Endodermal cell (in vitro differentiated cells): ENCODE measurements at regions not wholly inside any gene's neighbourhood (a gene's known extent, or its start where the extent isn't known, plus 50 kb on each side); places are given as distances from the start of the nearest gene placed in this dataset.

Source experiments
- DNase-seq: peaks from one replicate; pipeline ENCODE4 v3.0.0-alpha.2; 2017
- H3K27ac ChIP-seq: 2 replicates; pipeline ENCODE4 v1.5.1; 2013; ENCODE audit warnings: mild to moderate bottlenecking, low read depth, low read length, moderate library complexity
- H3K27me3 ChIP-seq: 2 replicates; pipeline ENCODE4 v1.6.1; 2013; ENCODE audit warnings: mild to moderate bottlenecking, low read length, moderate library complexity; ENCODE audit not compliant: insufficient read depth, control insufficient read depth, poor library complexity, severe bottlenecking
- H3K36me3 ChIP-seq: 2 replicates; pipeline ENCODE4 v1.7.0; 2013; ENCODE audit warnings: mild to moderate bottlenecking, low read length, moderate library complexity; ENCODE audit not compliant: control insufficient read depth, insufficient read depth
- H3K4me1 ChIP-seq: one replicate; pipeline ENCODE4 v1.7.0; 2013; ENCODE audit warnings: low read length; ENCODE audit not compliant: control insufficient read depth, insufficient read depth
- H3K4me3 ChIP-seq: 2 replicates; pipeline ENCODE4 v1.5.1; 2013; ENCODE audit warnings: mild to moderate bottlenecking, low read length, moderate library complexity
- H3K9ac ChIP-seq: 2 replicates; pipeline ENCODE4 v1.6.1; 2013; ENCODE audit warnings: mild to moderate bottlenecking, low read length, moderate library complexity; ENCODE audit not compliant: poor library complexity, severe bottlenecking; ENCODE audit errors: extremely low read depth
- H3K9me3 ChIP-seq: 2 replicates; pipeline ENCODE4 v1.6.1; 2013; ENCODE audit warnings: mild to moderate bottlenecking, low read length, moderate library complexity; ENCODE audit not compliant: control insufficient read depth
- H3K27ac Mint-ChIP-seq: 2 replicates; pipeline ENCODE4 v1.8.0; 2020; ENCODE audit warnings: mixed read lengths
- H3K27me3 Mint-ChIP-seq: 2 replicates; pipeline ENCODE4 v1.8.0; 2021; ENCODE audit warnings: mild to moderate bottlenecking, mixed read lengths; ENCODE audit not compliant: insufficient read depth
- H3K36me3 Mint-ChIP-seq: 2 replicates; pipeline ENCODE4 v1.8.0; 2020; ENCODE audit warnings: low read depth, mixed read lengths
- H3K4me1 Mint-ChIP-seq: 2 replicates; pipeline ENCODE4 v1.8.0; 2020; ENCODE audit warnings: mixed read lengths
- H3K4me3 Mint-ChIP-seq: 2 replicates; pipeline ENCODE4 v1.8.0; 2020; ENCODE audit warnings: mild to moderate bottlenecking, moderate library complexity, mixed read lengths
- H3K9me3 Mint-ChIP-seq: 2 replicates; pipeline ENCODE4 v1.8.0; 2020; ENCODE audit warnings: mild to moderate bottlenecking, mixed read lengths
- WGBS, 2 experiments: methylation state at CpG; one replicate each; pipeline versions ENCODE4 v1.1.5 to v1.1.7; 2013; ENCODE audit warnings: missing lambda C conversion rate in 2 of 2, mixed read lengths in 1 of 2; ENCODE audit not compliant: insufficient coverage in 1 of 2, insufficient read length in 1 of 2; 5-methylcytosine and 5-hydroxymethylcytosine counted together
- TF ChIP-seq, protein P1 (sequence below): fragments of 200-600 bp; sonication (generic); conservative IDR thresholded peaks from 2 replicates; pipeline ENCODE4 v1.5.0; 2021; ENCODE audit warnings: antibody characterized with exemption, mild to moderate bottlenecking

DNA sequence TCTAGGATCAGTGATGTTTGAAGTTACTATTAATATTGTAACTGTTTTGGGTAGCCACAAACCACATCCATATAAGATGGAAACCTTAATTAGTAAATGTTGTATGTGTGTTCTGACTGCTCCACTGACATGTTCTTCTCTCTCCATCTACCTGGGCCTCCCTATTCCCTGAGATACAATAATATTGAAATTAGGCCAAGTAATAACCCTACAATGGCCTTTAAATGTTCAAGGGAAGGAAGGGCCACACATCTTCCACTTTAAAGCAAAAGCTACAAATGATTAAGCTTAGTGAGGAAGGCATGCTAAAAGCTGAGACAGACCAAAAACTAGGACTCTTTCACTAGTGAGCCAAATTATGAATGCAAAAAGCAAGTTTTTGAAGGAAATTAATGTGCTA lies 176.4 kb upstream of the ANK3 start:
- Histone ChIP-seq H3K27me3 (no peaks in the 10 kb centered on the region), H3K27ac (no peak overlapping the region), H3K4me1 (no peaks in the 10 kb centered on the region), H3K36me3 (no peaks in the 10 kb centered on the region), H3K4me3 (no peak overlapping the region), H3K9me3 (peaks cover 22% of the 10 kb centered on the region), H3K9ac (no peak overlapping the region)
- Mint-ChIP-seq H3K36me3 (peaks cover 9% of the 10 kb centered on the region), H3K9me3 (peaks cover 31% of the 10 kb centered on the region), H3K27me3 (no peaks in the 10 kb centered on the region), H3K4me1 (no peaks in the 10 kb centered on the region), H3K4me3 (no peak overlapping the region), H3K27ac (no peak overlapping the region)
- TF ChIP-seq, protein P1, sequence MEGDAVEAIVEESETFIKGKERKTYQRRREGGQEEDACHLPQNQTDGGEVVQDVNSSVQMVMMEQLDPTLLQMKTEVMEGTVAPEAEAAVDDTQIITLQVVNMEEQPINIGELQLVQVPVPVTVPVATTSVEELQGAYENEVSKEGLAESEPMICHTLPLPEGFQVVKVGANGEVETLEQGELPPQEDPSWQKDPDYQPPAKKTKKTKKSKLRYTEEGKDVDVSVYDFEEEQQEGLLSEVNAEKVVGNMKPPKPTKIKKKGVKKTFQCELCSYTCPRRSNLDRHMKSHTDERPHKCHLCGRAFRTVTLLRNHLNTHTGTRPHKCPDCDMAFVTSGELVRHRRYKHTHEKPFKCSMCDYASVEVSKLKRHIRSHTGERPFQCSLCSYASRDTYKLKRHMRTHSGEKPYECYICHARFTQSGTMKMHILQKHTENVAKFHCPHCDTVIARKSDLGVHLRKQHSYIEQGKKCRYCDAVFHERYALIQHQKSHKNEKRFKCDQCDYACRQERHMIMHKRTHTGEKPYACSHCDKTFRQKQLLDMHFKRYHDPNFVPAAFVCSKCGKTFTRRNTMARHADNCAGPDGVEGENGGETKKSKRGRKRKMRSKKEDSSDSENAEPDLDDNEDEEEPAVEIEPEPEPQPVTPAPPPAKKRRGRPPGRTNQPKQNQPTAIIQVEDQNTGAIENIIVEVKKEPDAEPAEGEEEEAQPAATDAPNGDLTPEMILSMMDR = no peak
- DNase-seq = no peak

DNA sequence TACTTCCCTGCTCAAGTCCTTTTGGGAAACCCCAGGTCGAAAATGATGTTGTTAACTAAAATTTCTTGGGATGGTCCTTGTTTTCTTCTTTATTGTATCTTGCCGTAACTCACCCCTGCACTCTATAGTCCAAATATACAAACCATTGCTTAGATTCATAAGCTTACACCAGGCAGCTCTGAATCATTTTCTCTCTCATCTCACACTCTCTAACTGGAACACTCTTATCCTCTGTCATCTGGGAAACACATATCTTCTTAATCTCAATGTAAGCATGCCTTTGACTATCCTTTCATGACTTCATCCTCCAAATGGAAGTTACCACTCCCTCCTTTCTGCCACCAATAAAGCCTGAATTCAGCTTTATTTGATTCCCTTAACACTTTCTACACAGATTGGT lies 175.8 kb upstream of the ANK3 start:
- H3K9me3 ChIP-seq = peaks cover 22% of the 10 kb centered on the region
- peaks cover 9% of the 10 kb centered on the region for H3K36me3 Mint-ChIP-seq
- H3K27ac ChIP-seq = no peak overlapping the region
- H3K36me3 ChIP-seq = no peaks in the 10 kb centered on the region
- peaks cover 31% of the 10 kb centered on the region for H3K9me3 Mint-ChIP-seq
- no peak overlapping the region for H3K9ac ChIP-seq
- no peaks in the 10 kb centered on the region for H3K27me3 Mint-ChIP-seq
- no peak overlapping the region for H3K4me3 Mint-ChIP-seq
- H3K4me1 ChIP-seq = no peaks in the 10 kb centered on the region
- no peak overlapping the region for H3K27ac Mint-ChIP-seq
- no peak for DNase-seq
- no peaks in the 10 kb centered on the region for H3K27me3 ChIP-seq
- H3K4me1 Mint-ChIP-seq = no peaks in the 10 kb centered on the region
- H3K4me3 ChIP-seq = no peak overlapping the region
- TF ChIP-seq, protein P1 = no peak
- 88 to 100% methylated on average over 1 to 2 of the region's 2 CpGs for WGBS, 2 experiments

DNA sequence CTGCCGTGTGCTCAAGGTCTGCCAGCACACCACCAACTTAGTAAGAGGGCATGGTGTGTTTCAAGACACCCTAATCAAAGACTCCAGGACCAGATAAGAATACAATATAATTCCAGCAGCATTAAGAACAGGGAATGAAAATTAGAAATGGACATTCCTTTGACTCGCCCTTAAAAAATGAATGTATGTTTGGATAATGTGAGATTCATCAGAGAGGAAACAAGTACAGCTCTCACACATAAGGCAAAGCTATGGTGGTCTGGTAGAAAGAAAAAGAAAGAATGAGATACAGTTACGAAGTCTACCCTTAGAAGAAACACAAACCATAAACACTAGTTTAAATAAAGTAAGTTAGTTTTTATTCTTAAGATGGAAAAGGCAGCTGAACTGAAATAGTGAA lies 174.8 kb upstream of the ANK3 start:
- no peak overlapping the region for H3K4me3 Mint-ChIP-seq
- 80 to 100% methylated on average over 1 to 2 of the region's 3 CpGs for WGBS, 2 experiments
- no peak overlapping the region for H3K27ac Mint-ChIP-seq
- Histone ChIP-seq H3K4me1 (no peaks in the 10 kb centered on the region), H3K27ac (no peak overlapping the region), H3K27me3 (no peaks in the 10 kb centered on the region), H3K4me3 (no peak overlapping the region), H3K36me3 (no peaks in the 10 kb centered on the region), H3K9ac (no peak overlapping the region), H3K9me3 (peaks cover 22% of the 10 kb centered on the region)
- no peaks in the 10 kb centered on the region for H3K27me3 Mint-ChIP-seq
- peaks cover 31% of the 10 kb centered on the region for H3K9me3 Mint-ChIP-seq
- TF ChIP-seq, protein P1 = no peak
- no peaks in the 10 kb centered on the region for H3K4me1 Mint-ChIP-seq
- H3K36me3 Mint-ChIP-seq = peaks cover 9% of the 10 kb centered on the region
- no peak for DNase-seq
